Omental fat pad (tissue), 3 donors: ENCODE measurements at regions not wholly inside any gene's neighbourhood (a gene's known extent, or its start where the extent isn't known, plus 50 kb on each side); places are given as distances from the start of the nearest gene placed in this dataset.
"Not testable (repeated sequence)": the region's sequence is repeated elsewhere in the genome, so short reads cannot be mapped to it uniquely, and the experiment has no call there.

ENCODE experiments used
- ATAC-seq: fragments of 150-250 bp; one replicate; pipeline ENCODE4 v1.9.1; 2016; ENCODE audit warnings: mild to moderate bottlenecking, moderate library complexity; ENCODE audit not compliant: low FRiP score
- DNase-seq: peaks from one replicate; pipeline ENCODE4 v3.0.0-alpha.2; 2019; ENCODE audit warnings: low spot score
- CTCF ChIP-seq, 3 donors: fragments of 450-650 bp; IDR thresholded peaks; one replicate each; pipeline ENCODE4 v1.5.1; 2016 to 2017; ENCODE audit warnings: antibody characterized with exemption in 3 of 3, mild to moderate bottlenecking in 3 of 3, moderate library complexity in 2 of 3

- DNase-seq (no peak), ATAC-seq (no peak)
- TF ChIP-seq CTCF (IDR thresholded peaks at IDR 0.05), result no peak
These were observed 384.2 kb downstream of the CGGBP1 start for GRCh38 chr3:87674397-87675161.

- DNase-seq (no peak), ATAC-seq (no peak)
- no peak for TF ChIP-seq CTCF (IDR thresholded peaks at IDR 0.05)
These were observed 385.7 kb downstream of the CGGBP1 start for GRCh38 chr3:87673132-87673531.

GRCh38 chr3:87654184-87654583 lies 377.8 kb upstream of the POU1F1 start:
- TF ChIP-seq CTCF (IDR thresholded peaks at IDR 0.05), result no peak
- DNase-seq (no peak), ATAC-seq (no peak)

GRCh38 chr3:87653138-87653537 lies 376.8 kb upstream of the POU1F1 start:
- DNase-seq, ATAC-seq: not testable (repeated sequence)

GRCh38 chr3:87634426-87634825 lies 358.0 kb upstream of the POU1F1 start:
- TF ChIP-seq CTCF (IDR thresholded peaks at IDR 0.05), result no peak
- ATAC-seq, result no peak
- DNase-seq, result no peak

- ATAC-seq, result no peak
- no peak for TF ChIP-seq CTCF (IDR thresholded peaks at IDR 0.05)
- no peak for DNase-seq
These were observed 350.9 kb upstream of the POU1F1 start for GRCh38 chr3:87627316-87627715.

GRCh38 chr3:87626546-87626945 lies 350.2 kb upstream of the POU1F1 start:
- ATAC-seq (no peak), DNase-seq (no peak)
- TF ChIP-seq CTCF (IDR thresholded peaks at IDR 0.05), result no peak
